ENCODE measurements at regions not wholly inside any gene's neighbourhood (a gene's known extent, or its start where the extent isn't known, plus 50 kb on each side); places are given as distances from the start of the nearest gene placed in this dataset.

GRCh38 chr2:18777250-18777812 lies 188.0 kb upstream of the NT5C1B start:
- no peak for TF ChIP-seq CTCF (IDR thresholded peaks at IDR 0.05)
- no peak for TF ChIP-seq POLR2AphosphoS5 (IDR thresholded peaks at IDR 0.05; ENCODE audit: insufficient read depth in 1 of 2, low read depth in 1 of 2)
- no peak for TF ChIP-seq POLR2A (IDR thresholded peaks at IDR 0.05)

Measured in vagina (tissue), 2 donors.